GM12872 (cell line): ENCODE measurements at regions not wholly inside any gene's neighbourhood (a gene's known extent, or its start where the extent isn't known, plus 50 kb on each side); places are given as distances from the start of the nearest gene placed in this dataset.

Experiments
- TF ChIP-seq, protein P1 (sequence below): IDR thresholded peaks from 3 replicates; pipeline ENCODE4 v1.5.1; 2011; ENCODE audit warnings: low read depth, mild to moderate bottlenecking, low read length, moderate library complexity; ENCODE audit not compliant: insufficient read depth

DNA sequence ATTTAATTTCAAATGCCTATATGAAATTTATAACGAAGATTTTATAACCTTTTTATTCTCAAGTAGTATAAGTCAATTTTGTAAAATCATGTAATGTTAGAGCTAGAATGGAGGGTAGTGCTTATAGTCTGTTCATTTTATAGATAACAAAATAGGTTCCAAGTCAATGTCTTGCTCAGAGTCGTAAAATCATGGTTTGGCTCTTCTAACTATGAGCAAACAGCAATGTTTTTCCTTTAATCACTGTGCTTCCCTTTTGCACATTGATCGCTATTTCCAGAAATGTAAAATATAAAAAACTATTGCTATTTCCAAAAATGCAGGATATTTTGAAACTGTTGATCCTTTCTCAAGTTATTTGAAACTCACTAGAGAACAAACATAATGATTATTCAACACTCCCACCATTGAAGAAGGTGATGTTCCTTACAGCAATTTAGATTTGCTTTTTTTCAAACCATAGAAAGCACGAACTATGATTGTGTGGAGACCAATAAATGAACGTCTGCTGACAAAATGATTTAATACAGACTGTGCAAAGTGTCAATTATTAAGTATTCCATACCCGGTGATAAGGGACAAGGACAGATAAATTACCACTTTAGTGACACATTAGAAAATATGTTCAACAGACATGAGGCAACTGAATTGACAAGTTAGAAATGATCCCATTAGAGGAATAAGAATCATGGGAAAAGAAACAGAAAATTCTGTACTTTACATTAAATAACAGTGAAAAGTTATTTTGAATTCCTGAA is 412.1 kb upstream of the TECRL start:
- TF ChIP-seq, protein P1, sequence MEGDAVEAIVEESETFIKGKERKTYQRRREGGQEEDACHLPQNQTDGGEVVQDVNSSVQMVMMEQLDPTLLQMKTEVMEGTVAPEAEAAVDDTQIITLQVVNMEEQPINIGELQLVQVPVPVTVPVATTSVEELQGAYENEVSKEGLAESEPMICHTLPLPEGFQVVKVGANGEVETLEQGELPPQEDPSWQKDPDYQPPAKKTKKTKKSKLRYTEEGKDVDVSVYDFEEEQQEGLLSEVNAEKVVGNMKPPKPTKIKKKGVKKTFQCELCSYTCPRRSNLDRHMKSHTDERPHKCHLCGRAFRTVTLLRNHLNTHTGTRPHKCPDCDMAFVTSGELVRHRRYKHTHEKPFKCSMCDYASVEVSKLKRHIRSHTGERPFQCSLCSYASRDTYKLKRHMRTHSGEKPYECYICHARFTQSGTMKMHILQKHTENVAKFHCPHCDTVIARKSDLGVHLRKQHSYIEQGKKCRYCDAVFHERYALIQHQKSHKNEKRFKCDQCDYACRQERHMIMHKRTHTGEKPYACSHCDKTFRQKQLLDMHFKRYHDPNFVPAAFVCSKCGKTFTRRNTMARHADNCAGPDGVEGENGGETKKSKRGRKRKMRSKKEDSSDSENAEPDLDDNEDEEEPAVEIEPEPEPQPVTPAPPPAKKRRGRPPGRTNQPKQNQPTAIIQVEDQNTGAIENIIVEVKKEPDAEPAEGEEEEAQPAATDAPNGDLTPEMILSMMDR, result no peak

DNA sequence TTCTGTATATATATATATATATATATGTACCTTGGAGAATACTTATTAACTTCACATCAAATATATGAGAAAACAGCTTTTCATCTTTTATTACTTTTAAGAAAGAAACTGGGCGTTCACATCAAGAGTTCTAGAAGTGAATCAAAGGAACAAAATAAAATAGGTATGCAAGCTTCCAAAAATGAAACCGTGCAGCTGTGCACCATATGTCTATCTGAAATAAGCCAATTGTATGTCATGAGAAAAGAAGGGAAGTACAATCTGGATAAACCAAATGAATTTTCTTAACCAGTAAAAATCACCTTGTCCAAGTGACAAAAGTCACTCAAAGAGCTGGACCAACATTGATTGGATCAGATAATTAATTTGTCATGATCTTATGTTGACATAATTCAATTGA is 405.4 kb upstream of the TECRL start:
- TF ChIP-seq, protein P1, result no peak

DNA sequence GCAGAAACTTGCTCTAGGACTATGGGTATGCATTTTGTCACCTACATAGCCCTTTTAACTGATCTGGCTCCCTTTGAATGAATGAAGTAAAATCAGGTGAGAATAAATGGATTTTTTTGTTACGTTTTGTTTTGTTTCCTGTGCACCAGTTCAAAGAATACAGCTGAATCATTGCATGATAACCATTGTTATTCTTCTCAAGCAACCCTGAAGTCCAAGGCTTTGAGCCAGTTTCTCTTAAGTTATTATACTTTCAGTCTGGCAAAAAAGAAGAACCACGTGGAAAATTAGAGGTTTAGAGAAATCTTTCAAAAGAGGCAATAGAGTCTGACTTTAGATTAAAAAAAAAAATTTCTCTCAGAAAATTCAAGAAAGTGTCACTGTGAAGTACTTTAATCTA is 398.6 kb upstream of the TECRL start:
- TF ChIP-seq, protein P1, result no peak

DNA sequence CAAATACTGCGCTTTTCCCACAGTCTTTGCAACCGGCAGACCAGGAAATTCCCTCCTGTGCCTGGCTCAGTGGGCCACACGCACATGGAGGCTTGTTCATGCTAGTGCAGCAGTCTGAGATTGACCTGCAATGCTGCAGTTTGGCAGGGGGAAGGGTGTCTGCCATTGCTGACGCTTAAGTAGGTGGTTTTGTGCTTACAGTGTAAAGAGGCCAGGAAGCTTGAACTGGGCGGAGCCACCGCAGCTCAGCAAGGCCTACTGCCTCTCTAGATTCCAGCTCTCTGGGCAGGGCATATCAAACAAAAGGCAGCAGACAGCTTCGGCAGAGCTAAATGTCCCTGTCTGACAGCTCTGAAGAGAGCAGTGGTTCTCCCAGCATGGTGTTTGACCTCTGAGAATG is 390.5 kb upstream of the TECRL start:
- TF ChIP-seq, protein P1, result no peak

DNA sequence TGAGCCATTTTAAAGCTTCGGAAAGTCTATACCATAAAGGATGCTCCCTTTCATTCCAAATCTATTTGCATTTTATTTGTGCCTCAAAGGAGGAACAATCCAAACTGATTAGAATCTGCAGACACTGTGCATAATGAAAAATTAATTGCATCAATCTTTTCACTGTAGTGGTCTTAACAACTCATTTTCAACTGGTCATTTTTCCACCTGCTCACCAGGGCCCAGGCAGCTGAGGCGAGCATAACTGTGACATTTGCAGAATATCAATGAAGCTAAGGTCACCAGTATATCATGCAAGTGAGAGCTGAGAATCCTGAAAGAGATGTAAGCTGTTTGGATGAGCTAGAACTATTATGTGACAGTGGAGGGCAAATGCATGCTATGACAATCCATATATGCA is 387.3 kb upstream of the TECRL start:
- TF ChIP-seq, protein P1, result no peak

DNA sequence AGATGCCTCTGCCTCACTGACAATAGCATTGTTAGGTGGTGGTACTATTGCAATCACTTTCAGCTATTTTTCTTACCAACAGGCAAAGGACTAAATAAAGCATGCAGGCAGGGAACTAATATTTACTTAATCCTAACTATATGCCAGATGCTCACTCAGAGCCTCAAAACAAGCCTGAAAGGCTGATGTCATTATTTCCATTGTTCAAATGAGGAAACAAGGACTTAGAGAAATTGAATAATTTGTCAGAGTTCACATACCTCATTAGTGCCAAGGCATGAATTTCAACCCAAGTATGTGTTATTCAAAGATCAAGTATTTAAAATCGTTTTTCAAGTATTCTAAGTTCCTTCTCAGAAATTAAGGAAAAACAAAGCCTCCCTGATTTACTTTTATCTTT is 374.9 kb upstream of the TECRL start:
- TF ChIP-seq, protein P1, result no peak

DNA sequence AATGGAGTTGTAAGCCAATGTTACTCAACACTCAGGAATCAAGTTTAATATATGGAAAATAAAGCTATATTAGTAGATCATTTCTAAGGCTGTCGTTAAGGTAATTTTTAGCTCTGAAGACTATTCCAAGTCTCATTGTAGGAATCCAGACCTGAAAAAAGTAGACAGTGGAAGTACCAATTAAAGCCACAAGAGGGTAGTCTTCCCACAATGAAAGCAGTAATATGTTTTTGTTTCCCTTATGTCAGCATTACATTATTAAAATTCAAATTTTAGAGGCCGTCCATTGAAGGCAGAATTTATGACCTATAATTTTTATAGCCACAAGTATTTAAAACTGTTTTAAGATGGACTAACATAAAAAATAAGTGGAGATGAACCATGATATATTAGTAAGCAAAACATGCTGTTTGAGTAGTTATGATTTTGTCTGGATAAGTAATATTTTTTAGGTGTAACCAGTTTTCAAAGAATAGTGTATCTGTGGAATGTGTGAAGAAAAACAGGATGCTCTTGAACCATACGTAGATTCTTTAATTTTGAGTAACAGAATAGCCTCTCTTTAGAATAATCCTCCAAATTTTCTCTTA is 372.6 kb upstream of the TECRL start:
- TF ChIP-seq, protein P1, result peak; percentile 46
